Astrocyte (in vitro differentiated cells and primary cell): ENCODE measurements at regions not wholly inside any gene's neighbourhood (a gene's known extent, or its start where the extent isn't known, plus 50 kb on each side); places are given as distances from the start of the nearest gene placed in this dataset.

ENCODE experiments used
- DNase-seq: peaks from one replicate; pipeline ENCODE4 v3.0.0-alpha.2; 2010; ENCODE audit warnings: low read depth
- FAIRE-seq: peaks from 2 replicates; lab custom pipeline; 2011; peaks lifted over from hg19 to GRCh38; lab: Jason Lieb, UNC
- H2AFZ ChIP-seq: 2 replicates; pipeline ENCODE4 v1.6.0; 2012; ENCODE audit warnings: low read depth, low read length, inconsistent platforms
- H3K27ac ChIP-seq: 2 replicates; pipeline ENCODE4 v1.5.1; 2011; ENCODE audit warnings: low read depth, low read length, inconsistent platforms
- H3K27me3 ChIP-seq: 2 replicates; pipeline ENCODE4 v1.6.0; 2011; ENCODE audit warnings: low read length, inconsistent platforms; ENCODE audit not compliant: insufficient read depth
- H3K36me3 ChIP-seq: 2 replicates; pipeline ENCODE4 v1.5.1; 2011; ENCODE audit warnings: low read length, inconsistent platforms; ENCODE audit not compliant: insufficient read depth
- H3K4me1 ChIP-seq: 2 replicates; pipeline ENCODE4 v1.5.1; 2011; ENCODE audit warnings: low read length, inconsistent platforms; ENCODE audit not compliant: insufficient read depth
- H3K4me2 ChIP-seq: 2 replicates; pipeline ENCODE4 v1.6.0; 2012; ENCODE audit warnings: low read length, inconsistent platforms
- H3K4me3 ChIP-seq: 2 replicates; pipeline ENCODE4 v1.5.1; 2011; ENCODE audit warnings: low read depth, mild to moderate bottlenecking, low read length, inconsistent platforms; ENCODE audit not compliant: insufficient read depth
- H3K79me2 ChIP-seq: 2 replicates; pipeline ENCODE4 v1.6.0; 2012; ENCODE audit warnings: mild to moderate bottlenecking, low read length, inconsistent platforms; ENCODE audit not compliant: insufficient read depth
- H3K9ac ChIP-seq: 2 replicates; pipeline ENCODE4 v1.6.0; 2012; ENCODE audit warnings: mild to moderate bottlenecking, low read length, inconsistent platforms
- H3K9me3 ChIP-seq: 2 replicates; pipeline ENCODE4 v1.5.1; 2012; ENCODE audit warnings: low read depth, mild to moderate bottlenecking, low read length, inconsistent platforms; ENCODE audit not compliant: insufficient read depth
- H4K20me1 ChIP-seq: 2 replicates; pipeline ENCODE4 v1.6.0; 2012; ENCODE audit warnings: low read length, inconsistent platforms; ENCODE audit not compliant: insufficient read depth
- H3K27ac Mint-ChIP-seq: one replicate; pipeline ENCODE4 v1.8.0; 2021; ENCODE audit warnings: mild to moderate bottlenecking, mixed read lengths; ENCODE audit not compliant: unreplicated experiment
- H3K27me3 Mint-ChIP-seq: one replicate; pipeline ENCODE4 v1.8.0; 2021; ENCODE audit warnings: low read depth, mixed read lengths; ENCODE audit not compliant: unreplicated experiment
- H3K36me3 Mint-ChIP-seq: one replicate; pipeline ENCODE4 v1.8.0; 2021; ENCODE audit warnings: low read depth, mixed read lengths; ENCODE audit not compliant: unreplicated experiment
- H3K4me1 Mint-ChIP-seq: one replicate; pipeline ENCODE4 v1.8.0; 2021; ENCODE audit warnings: low read depth, mixed read lengths; ENCODE audit not compliant: unreplicated experiment
- H3K4me3 Mint-ChIP-seq: one replicate; pipeline ENCODE4 v1.8.0; 2021; ENCODE audit warnings: mild to moderate bottlenecking, moderate library complexity, mixed read lengths; ENCODE audit not compliant: unreplicated experiment
- H3K9me3 Mint-ChIP-seq: one replicate; pipeline ENCODE4 v1.8.0; 2021; ENCODE audit warnings: mild to moderate bottlenecking, mixed read lengths; ENCODE audit not compliant: unreplicated experiment
- EZH2 ChIP-seq: IDR thresholded peaks from 2 replicates; pipeline ENCODE4 v1.6.1; 2012; ENCODE audit warnings: mild to moderate bottlenecking, low read length, inconsistent platforms; ENCODE audit not compliant: insufficient read depth
- TF ChIP-seq, protein P1 (sequence below): IDR thresholded peaks from 2 replicates; pipeline ENCODE4 v1.5.1; 2011; ENCODE audit warnings: low read depth, mild to moderate bottlenecking, inconsistent platforms, low read length, moderate library complexity; ENCODE audit not compliant: insufficient read depth

DNA sequence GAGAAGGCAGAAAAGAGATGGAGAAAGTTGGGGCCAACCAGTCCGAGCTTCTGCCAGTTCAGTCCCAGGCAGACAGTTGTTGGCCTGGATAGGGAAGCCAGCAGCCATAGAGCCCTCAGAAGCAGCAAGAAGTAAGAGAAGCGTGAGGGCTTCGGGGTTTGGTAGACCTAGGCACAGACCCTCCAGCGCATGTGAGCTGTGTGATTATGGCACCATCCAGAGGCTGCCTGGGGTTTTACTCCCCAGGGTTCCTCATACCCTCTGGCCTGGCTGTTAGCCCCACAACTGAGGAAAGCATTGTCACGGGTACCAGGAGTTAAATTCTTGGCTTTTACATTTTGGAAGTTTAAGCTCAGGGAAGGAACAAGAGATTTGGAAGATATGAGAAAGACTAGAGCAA lies 93.7 kb upstream of the RAB6C start:
- H3K27ac ChIP-seq = no peak overlapping the region
- Mint-ChIP-seq H3K27ac (no peak overlapping the region), H3K27me3 (peaks cover 24% of the 10 kb centered on the region), H3K9me3 (no peaks in the 10 kb centered on the region), H3K4me3 (no peak overlapping the region), H3K36me3 (no peaks in the 10 kb centered on the region), H3K4me1 (peaks cover 10% of the 10 kb centered on the region)
- H3K9ac ChIP-seq = no peak overlapping the region
- no peak overlapping the region for H3K4me3 ChIP-seq
- no peaks in the 10 kb centered on the region for H3K27me3 ChIP-seq
- TF ChIP-seq, protein P1, sequence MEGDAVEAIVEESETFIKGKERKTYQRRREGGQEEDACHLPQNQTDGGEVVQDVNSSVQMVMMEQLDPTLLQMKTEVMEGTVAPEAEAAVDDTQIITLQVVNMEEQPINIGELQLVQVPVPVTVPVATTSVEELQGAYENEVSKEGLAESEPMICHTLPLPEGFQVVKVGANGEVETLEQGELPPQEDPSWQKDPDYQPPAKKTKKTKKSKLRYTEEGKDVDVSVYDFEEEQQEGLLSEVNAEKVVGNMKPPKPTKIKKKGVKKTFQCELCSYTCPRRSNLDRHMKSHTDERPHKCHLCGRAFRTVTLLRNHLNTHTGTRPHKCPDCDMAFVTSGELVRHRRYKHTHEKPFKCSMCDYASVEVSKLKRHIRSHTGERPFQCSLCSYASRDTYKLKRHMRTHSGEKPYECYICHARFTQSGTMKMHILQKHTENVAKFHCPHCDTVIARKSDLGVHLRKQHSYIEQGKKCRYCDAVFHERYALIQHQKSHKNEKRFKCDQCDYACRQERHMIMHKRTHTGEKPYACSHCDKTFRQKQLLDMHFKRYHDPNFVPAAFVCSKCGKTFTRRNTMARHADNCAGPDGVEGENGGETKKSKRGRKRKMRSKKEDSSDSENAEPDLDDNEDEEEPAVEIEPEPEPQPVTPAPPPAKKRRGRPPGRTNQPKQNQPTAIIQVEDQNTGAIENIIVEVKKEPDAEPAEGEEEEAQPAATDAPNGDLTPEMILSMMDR = no peak
- TF ChIP-seq EZH2 = no peak
- H3K4me1 ChIP-seq = no peaks in the 10 kb centered on the region
- no peaks in the 10 kb centered on the region for H3K36me3 ChIP-seq
- DNase-seq (no peak), FAIRE-seq (no peak)
- H3K79me2 ChIP-seq = no peaks in the 10 kb centered on the region
- H4K20me1 ChIP-seq = no peaks in the 10 kb centered on the region
- H2AFZ ChIP-seq = no peak overlapping the region
- no peaks in the 10 kb centered on the region for H3K9me3 ChIP-seq
- no peak overlapping the region for H3K4me2 ChIP-seq

DNA sequence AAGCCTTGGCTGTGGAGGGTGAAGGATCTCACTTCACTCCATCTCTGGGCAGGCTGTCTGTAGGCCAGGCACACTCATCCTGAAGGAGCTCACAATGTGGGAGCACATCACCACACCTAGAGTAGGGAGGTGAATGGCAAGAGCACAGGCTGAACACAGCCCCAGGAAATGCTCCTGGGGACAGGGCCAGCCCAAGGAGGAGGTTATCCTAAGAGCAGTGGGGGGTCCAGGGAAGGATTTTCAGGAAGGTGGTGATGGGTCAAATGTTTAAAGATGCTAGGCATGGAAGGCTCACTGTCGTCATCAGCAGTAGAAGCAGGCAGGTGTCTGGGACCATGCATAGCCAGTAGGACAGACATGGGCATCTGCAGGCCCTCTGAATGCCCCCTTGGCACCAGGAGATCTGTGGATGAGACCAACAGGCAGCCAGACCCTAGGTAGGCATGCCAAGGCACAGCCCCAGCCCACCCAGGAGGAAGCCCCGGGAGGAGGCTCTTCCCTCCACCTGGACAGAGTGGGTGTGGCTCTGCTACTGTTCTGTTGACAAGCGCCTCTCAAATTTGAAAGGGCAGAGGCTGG lies 91.7 kb upstream of the RAB6C start:
- no peak for TF ChIP-seq EZH2
- TF ChIP-seq, protein P1 = no peak
- Histone ChIP-seq H3K79me2 (no peaks in the 10 kb centered on the region), H2AFZ (no peak overlapping the region), H3K4me1 (no peaks in the 10 kb centered on the region), H4K20me1 (no peaks in the 10 kb centered on the region), H3K4me2 (no peak overlapping the region), H3K36me3 (no peaks in the 10 kb centered on the region), H3K27me3 (no peaks in the 10 kb centered on the region), H3K9me3 (no peaks in the 10 kb centered on the region), H3K9ac (no peak overlapping the region), H3K4me3 (no peak overlapping the region), H3K27ac (no peak overlapping the region)
- DNase-seq (no peak), FAIRE-seq (no peak)
- H3K27ac Mint-ChIP-seq = no peak overlapping the region
- peaks cover 10% of the 10 kb centered on the region for H3K4me1 Mint-ChIP-seq
- peaks cover 2% of the 10 kb centered on the region for H3K36me3 Mint-ChIP-seq
- H3K27me3 Mint-ChIP-seq = peaks cover 14% of the 10 kb centered on the region
- no peaks in the 10 kb centered on the region for H3K9me3 Mint-ChIP-seq
- no peak overlapping the region for H3K4me3 Mint-ChIP-seq

- Histone ChIP-seq H3K79me2 (no peaks in the 10 kb centered on the region), H3K4me1 (no peaks in the 10 kb centered on the region), H4K20me1 (no peaks in the 10 kb centered on the region), H3K4me2 (no peak overlapping the region), H3K36me3 (no peaks in the 10 kb centered on the region), H3K27ac (no peak overlapping the region), H3K9ac (no peak overlapping the region), H3K27me3 (no peaks in the 10 kb centered on the region), H2AFZ (no peak overlapping the region), H3K4me3 (no peak overlapping the region), H3K9me3 (no peaks in the 10 kb centered on the region)
- Mint-ChIP-seq H3K4me1 (peaks cover 10% of the 10 kb centered on the region), H3K36me3 (peaks cover 2% of the 10 kb centered on the region), H3K27ac (no peak overlapping the region), H3K9me3 (no peaks in the 10 kb centered on the region), H3K27me3 (peaks cover 10% of the 10 kb centered on the region), H3K4me3 (no peak overlapping the region)
- no peak for FAIRE-seq
- TF ChIP-seq, protein P1 = no peak
- TF ChIP-seq EZH2 = no peak
- no peak for DNase-seq
Measured at GRCh38 chr2:129888461-129888860, 91.0 kb upstream of the RAB6C start.
